Choroid plexus epithelial cell (primary cell): ENCODE measurements at regions not wholly inside any gene's neighbourhood (a gene's known extent, or its start where the extent isn't known, plus 50 kb on each side); places are given as distances from the start of the nearest gene placed in this dataset.
"Not testable (repeated sequence)": the region's sequence is repeated elsewhere in the genome, so short reads cannot be mapped to it uniquely, and the experiment has no call there.

ENCODE experiments used
- DNase-seq: peaks from one replicate; pipeline ENCODE4 v3.0.0-alpha.2; 2010; ENCODE audit warnings: low read depth
- H3K4me3 ChIP-seq: 2 replicates; pipeline ENCODE4 v1.5.1; 2011; ENCODE audit warnings: low read depth, mild to moderate bottlenecking, control low read depth, low read length, moderate library complexity
- TF ChIP-seq, protein P1 (sequence below): conservative IDR thresholded peaks from 2 replicates; pipeline ENCODE4 v1.5.1; 2011; ENCODE audit warnings: low read depth, mild to moderate bottlenecking, control low read depth, inconsistent platforms, low read length, moderate library complexity

DNA sequence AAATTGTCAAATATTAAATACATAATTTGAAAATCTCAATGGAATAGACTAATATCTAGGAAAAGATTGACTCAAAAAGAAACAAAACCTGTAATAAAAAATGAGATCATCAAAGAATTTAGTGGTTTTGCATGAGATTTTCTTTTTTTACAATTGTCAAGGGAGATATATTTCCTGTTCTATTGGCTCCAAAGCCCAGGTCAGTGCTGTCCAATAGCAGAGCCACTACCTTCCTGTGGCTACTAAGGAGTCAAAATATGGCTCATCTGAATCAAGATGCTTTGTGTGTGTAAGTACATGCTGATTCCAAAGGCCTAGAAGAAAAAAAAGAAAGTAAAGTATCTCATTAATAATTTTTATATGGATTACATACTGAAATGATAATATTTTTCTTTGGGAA lies 191.9 kb downstream of the C7orf25 start:
- TF ChIP-seq, protein P1, sequence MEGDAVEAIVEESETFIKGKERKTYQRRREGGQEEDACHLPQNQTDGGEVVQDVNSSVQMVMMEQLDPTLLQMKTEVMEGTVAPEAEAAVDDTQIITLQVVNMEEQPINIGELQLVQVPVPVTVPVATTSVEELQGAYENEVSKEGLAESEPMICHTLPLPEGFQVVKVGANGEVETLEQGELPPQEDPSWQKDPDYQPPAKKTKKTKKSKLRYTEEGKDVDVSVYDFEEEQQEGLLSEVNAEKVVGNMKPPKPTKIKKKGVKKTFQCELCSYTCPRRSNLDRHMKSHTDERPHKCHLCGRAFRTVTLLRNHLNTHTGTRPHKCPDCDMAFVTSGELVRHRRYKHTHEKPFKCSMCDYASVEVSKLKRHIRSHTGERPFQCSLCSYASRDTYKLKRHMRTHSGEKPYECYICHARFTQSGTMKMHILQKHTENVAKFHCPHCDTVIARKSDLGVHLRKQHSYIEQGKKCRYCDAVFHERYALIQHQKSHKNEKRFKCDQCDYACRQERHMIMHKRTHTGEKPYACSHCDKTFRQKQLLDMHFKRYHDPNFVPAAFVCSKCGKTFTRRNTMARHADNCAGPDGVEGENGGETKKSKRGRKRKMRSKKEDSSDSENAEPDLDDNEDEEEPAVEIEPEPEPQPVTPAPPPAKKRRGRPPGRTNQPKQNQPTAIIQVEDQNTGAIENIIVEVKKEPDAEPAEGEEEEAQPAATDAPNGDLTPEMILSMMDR: no peak
- DNase-seq: no peak
- H3K4me3 ChIP-seq: no peak overlapping the region

DNA sequence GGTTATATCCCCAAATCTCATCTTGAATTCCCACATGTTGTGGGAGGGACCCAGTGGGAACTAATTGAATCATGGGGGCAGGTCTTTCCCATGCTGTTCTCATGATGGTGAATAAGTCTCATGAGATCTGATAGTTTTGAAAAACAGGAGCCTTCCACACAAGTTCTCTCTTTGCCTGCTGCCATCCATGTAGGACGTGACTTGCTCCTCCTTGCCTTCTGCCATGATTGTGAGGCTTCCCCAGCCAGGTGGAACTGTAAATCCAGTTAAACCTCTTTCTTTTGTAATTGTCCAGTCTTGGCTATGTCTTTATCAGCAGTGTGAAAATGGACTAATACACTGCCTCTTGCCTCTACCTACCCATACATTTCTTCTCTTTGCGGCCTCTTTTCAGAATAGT lies 193.4 kb downstream of the C7orf25 start:
- not testable (repeated sequence) for DNase-seq, H3K4me3 ChIP-seq

DNA sequence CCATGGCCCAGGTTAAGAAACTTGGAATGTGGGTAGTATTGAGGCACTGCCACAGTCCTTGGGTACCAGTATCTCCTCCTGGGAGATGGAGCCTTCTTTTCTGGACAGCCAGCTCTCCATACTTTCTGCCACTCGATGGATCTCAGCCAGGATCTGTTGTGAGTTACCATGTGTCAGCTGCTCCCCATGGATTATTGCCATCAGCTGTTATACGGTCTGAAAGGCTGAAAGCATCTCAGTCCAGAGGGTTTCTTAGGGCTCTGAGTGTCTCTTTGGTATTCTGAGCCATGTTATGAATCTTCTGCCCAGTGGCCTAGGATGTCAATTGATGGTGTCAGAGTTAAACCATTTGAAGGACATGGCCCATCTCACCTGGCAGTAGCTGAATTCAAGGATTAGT lies 197.5 kb downstream of the C7orf25 start:
- no peak for DNase-seq
- H3K4me3 ChIP-seq: no peak overlapping the region
- TF ChIP-seq, protein P1: no peak

DNA sequence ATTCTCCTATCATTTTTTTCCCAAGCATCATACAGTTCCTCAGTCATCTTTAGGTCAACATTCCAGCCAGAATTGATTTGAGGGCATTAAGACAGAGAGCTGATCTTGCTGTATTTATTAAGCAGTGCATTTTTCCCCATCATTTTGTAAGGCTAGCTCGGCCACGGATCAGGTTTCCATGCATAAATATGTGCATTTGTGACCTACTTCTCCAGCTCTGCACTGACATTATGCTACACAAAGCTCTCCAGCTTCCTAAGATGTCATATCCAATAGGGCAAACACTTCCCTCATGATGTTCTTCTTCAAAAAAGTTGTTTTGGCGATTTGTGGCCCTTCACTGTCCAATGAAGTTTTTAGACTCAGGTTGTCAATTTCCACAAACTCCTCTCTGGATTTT lies 202.6 kb downstream of the C7orf25 start:
- no peak overlapping the region for H3K4me3 ChIP-seq
- TF ChIP-seq, protein P1: no peak
- no peak for DNase-seq

DNA sequence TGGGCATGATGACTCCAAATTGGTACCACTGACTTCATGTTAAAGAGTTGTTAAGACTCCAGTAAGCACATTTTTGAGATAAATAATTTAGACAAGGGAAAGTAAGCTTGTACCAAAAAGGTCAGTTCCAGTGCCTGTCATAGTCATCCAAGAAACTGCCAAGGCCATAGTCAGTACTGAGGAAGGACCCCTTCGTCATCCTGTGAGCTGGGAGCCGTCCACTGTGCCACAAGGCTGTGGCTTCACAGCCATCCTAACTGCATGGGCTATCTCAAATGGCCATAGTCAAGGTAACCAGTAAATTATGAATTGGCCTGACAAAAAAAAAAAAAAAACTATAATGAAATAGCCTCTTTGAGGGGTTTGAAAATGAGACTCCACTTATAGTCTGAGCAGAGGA lies 207.2 kb downstream of the C7orf25 start:
- DNase-seq: no peak
- H3K4me3 ChIP-seq: no peak overlapping the region
- TF ChIP-seq, protein P1: no peak

DNA sequence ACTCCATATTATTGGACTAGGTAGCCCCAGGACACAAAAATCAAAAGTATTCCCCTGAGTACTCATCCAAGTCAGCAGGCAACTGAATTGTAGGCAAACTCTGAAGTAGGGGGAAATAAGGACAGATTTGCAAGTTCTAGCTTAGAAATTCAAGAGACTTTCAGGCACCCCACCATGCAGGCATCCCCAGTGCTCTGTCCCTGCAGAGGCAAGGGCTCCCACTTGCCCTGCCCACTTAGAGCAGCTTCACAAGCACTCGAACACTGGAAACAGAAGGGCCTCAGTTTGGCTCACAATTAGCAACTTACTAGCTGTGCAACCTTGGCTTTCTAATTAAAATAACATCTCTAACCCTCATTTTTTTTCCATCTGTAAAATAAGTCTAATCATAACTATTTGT lies 209.2 kb downstream of the C7orf25 start:
- H3K4me3 ChIP-seq: no peak overlapping the region
- TF ChIP-seq, protein P1: no peak
- no peak for DNase-seq

DNA sequence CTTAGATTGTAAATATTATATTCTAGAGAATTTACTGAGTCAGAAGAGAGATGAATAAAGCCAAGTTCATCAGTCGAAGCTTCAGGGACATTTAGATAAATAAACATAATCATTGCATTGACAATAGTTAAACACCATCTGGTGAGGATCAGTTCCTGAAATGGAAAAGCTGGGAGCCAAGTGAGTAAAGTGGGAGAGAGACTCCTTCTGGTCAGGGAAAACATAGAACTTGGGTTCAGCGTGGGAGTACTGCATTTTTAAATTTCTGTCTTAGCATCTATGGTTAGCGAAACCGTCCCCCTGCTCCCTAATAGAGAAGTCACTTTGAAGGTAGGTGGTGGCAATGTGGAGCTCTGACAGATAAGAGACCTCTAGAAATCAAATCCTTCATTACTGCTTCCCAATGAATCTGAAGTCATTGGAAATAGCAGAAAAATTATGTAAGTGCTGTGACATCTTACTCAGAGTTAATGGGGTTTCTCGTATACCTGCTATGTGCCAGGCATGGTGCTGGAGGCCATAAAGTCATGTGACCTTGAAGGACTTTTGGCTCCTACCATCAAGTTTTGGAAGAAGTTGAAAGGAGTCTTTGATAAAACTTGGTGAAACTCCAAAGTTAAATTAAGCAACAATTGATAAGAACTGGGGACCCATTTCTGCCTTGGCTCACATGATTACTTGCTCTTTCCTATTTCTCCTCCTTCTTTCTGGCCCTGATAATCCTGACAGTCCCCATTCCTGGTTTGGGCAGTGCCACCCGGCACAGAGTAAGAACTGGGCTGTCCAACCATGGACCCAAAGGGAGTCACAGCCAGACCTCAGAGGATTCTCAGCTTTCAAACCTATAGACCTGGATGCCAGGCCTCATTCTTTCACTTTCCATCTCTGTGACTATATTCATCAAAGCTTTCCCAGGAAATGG lies 211.2 kb downstream of the C7orf25 start:
- no peak overlapping the region for H3K4me3 ChIP-seq
- TF ChIP-seq, protein P1: peak; percentile 14
- DNase-seq: no peak
